ENCODE measurements at regions not wholly inside any gene's neighbourhood (a gene's known extent, or its start where the extent isn't known, plus 50 kb on each side); places are given as distances from the start of the nearest gene placed in this dataset.

GRCh38 chr9:87276851-87277261, 220.8 kb upstream of the DAPK1 start (continued):
- TF ChIP-seq RFX5 (IDR thresholded peaks at IDR 0.05; ENCODE audit: borderline replicate concordance, low read depth, low read length) (no peak), JUND (IDR thresholded peaks at IDR 0.05; ENCODE audit: low read length) (no peak), CTBP2 (IDR thresholded peaks at IDR 0.05; ENCODE audit: borderline replicate concordance, insufficient read depth, insufficient read length, low read length) (no peak)
